ENCODE measurements at regions not wholly inside any gene's neighbourhood (a gene's known extent, or its start where the extent isn't known, plus 50 kb on each side); places are given as distances from the start of the nearest gene placed in this dataset.

- H3K27me3 Mint-ChIP-seq: peaks cover 0 to 4% (median 3%) of the 10 kb centered on the region in 5 donors
- ATAC-seq (no peak), DNase-seq (no peak)
- H3K4me1 Mint-ChIP-seq: no peaks in the 10 kb centered on the region
- no peak overlapping the region for H3K4me3 Mint-ChIP-seq
- POLR2A ChIA-PET: no interaction called here
- H3K36me3 Mint-ChIP-seq: peaks cover 0 to 5% (median 4%) of the 10 kb centered on the region in 3 donors
- peaks cover 0 to 26% (median 9%) of the 10 kb centered on the region in 9 donors for H3K9me3 Mint-ChIP-seq
- H3K27ac Mint-ChIP-seq: no peak overlapping the region
Observed at GRCh38 chr10:78196396-78196795, 162.7 kb downstream of the RPS24 start.

DNA sequence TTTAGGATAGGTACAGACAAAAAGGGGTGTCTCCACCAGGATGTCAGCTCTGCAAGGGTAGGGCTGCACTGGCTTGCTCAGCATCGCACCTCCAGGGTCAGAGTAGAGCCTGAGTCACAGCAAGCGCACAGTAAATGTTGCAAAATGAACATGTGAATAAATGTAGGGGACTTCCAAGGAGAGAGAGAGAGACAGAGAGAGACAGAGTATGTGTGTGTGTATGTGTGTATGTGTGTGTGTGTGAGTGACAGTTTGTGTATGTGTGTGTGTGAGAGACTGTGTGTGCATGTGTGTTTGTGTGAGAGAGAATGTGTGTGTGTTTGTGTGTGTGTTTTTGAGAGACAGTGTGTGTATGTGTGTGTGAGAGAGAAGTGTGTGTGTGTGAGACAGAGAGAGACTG is 163.3 kb downstream of the RPS24 start:
- Mint-ChIP-seq H3K4me1 (no peaks in the 10 kb centered on the region), H3K4me3 (no peak overlapping the region), H3K36me3 (peaks cover 0 to 5% (median 4%) of the 10 kb centered on the region in 3 donors), H3K9me3 (peaks cover 0 to 23% (median 9%) of the 10 kb centered on the region in 9 donors), H3K27ac (no peak overlapping the region), H3K27me3 (peaks cover 0 to 4% (median 3%) of the 10 kb centered on the region in 5 donors)
- ATAC-seq (no peak), DNase-seq (no peak)
- POLR2A ChIA-PET: no interaction called here

DNA sequence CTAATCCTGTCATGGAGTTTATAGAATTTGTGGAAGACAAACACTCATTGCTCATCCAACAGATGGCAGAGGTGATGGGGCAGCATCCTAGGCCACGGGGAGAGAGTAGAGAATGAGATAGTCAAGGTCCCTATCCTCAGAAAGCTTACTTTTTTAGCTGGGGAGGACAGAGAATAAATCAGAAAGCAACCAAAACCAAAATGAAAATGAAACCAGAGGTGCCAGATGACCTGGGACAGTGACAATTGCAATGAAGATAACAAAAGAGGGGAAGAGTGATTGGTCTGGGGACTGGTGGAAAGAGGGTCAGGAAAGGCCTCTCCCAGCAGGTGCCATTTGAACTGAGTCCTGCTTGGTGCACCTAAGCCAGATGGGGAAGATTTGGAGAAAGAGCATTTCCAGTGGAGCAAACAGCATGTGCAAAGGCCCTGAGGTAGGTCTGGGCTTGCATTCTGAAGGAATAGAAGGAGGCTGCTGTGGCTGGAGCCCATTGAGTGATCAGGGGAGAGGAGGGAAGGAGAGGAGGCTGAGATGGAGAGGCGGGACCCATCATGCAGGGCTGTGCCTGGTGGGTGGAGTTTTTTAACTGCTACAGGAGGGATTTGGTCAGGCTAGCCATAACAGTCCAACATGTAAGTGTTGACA is 164.1 kb downstream of the RPS24 start:
- Mint-ChIP-seq H3K27ac (no peak overlapping the region), H3K4me1 (peaks cover 0 to 2% (median 0%) of the 10 kb centered on the region in 4 donors), H3K9me3 (peaks cover 0 to 16% (median 6%) of the 10 kb centered on the region in 9 donors), H3K36me3 (peaks cover 0 to 5% (median 4%) of the 10 kb centered on the region in 3 donors), H3K27me3 (peaks cover 0 to 4% (median 3%) of the 10 kb centered on the region in 5 donors), H3K4me3 (no peak overlapping the region)
- ATAC-seq (no peak), DNase-seq (no peak)
- POLR2A ChIA-PET: no interaction called here

DNA sequence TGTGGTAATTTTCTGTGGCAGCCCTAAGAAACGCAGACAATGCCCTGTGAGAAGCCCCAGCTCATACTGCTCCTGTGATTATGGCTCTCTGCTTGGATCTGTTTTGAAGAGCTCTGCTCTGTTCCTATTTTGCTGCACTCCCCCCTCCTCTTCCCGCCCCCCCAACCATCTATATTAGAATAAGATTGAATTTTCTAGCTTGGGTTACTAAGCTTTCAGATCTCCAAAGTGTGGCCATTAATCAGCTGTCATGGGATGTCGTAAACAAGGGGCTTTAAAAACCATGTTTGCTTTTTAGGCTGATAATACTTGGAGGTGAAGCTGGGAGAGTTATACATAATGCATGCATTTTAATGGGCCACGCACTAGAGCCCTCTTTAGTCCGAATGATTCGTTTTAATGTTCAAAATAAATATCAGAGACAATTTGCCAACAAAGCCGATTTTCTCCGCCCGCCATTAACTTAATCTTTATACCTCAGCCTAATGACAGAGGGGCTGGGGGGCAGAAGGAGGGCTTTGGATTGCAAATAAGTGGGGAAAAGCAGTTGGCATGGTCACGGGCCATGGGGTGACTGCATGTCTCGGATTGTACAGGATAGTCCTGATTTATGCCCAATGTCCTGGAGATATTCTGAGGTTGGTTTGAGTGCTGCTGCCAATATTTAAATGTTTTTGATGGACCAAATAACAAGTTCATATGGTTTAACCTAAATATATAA is 165.5 kb downstream of the RPS24 start:
- POLR2A ChIA-PET: no interaction called here
- ATAC-seq (no peak), DNase-seq (no peak)
- Mint-ChIP-seq H3K27ac (no peak overlapping the region), H3K4me1 (peaks cover 0 to 2% (median 0%) of the 10 kb centered on the region in 4 donors), H3K4me3 (no peak overlapping the region), H3K27me3 (peaks cover 0 to 3% (median 0%) of the 10 kb centered on the region in 5 donors), H3K36me3 (no peaks in the 10 kb centered on the region), H3K9me3 (peaks cover 0 to 3% (median 0%) of the 10 kb centered on the region in 9 donors)

GRCh38 chr10:78199759-78200158 is 166.1 kb downstream of the RPS24 start:
- H3K27ac Mint-ChIP-seq: no peak overlapping the region
- peaks cover 0 to 2% (median under 1%) of the 10 kb centered on the region in 4 donors for H3K4me1 Mint-ChIP-seq
- ATAC-seq: no peak
- DNase-seq: no peak
- H3K27me3 Mint-ChIP-seq: no peaks in the 10 kb centered on the region
- no peaks in the 10 kb centered on the region for H3K36me3 Mint-ChIP-seq
- POLR2A ChIA-PET: no interaction called here
- no peaks in the 10 kb centered on the region for H3K9me3 Mint-ChIP-seq
- no peak overlapping the region for H3K4me3 Mint-ChIP-seq

DNA sequence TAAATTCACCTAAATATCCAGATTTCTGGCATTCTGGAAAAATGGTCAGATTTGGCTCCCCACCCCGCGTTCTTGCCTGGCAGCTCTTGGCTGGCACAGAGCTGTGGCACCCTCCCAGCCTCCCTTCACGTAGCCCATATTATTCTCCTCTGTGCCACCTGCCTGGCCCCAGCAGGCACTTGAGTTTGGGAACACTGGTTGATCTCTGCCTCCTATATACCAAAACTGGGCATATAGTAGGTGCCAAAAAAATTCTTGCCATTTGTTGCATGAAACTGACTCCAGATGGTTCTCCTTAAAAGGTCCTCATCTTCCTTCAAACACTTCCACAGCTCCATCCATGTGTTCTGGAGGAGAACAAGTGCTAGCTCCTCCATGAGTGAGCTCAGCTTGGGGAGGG is 167.0 kb downstream of the RPS24 start:
- DNase-seq: no peak
- Mint-ChIP-seq H3K27me3 (no peaks in the 10 kb centered on the region), H3K36me3 (no peaks in the 10 kb centered on the region), H3K9me3 (no peaks in the 10 kb centered on the region), H3K4me3 (no peak overlapping the region), H3K4me1 (peaks cover 3 to 9% (median 6%) of the 10 kb centered on the region in 4 donors), H3K27ac (no peak overlapping the region)
- POLR2A ChIA-PET: no interaction called here
- ATAC-seq: no peak

DNA sequence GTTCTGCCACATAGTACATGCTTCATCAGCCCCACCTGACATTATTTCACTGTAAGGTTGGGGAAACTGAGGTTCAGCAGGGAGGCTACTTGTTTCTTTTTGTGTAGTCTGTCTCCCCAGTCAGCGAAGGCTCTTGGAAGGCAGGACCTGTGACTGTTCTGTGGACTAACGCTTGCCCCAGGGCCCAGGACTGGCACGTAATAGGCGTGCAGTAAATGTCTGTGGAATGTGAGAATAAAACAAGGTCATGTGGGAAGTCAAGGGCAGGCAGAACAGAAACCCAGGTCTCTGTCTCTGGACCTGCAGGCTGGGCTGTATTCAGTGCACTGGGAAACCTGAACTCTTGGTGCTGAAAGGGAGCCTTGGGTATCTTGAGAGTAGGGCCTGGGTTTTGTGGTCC is 168.7 kb downstream of the RPS24 start:
- Mint-ChIP-seq H3K36me3 (no peaks in the 10 kb centered on the region), H3K4me1 (peaks cover 6 to 15% (median 10%) of the 10 kb centered on the region in 4 donors), H3K27ac (peak overlapping the region in 1 of 10 donors; percentile 65), H3K27me3 (no peaks in the 10 kb centered on the region), H3K4me3 (no peak overlapping the region), H3K9me3 (no peaks in the 10 kb centered on the region)
- no peak for DNase-seq
- POLR2A ChIA-PET: no interaction called here
- ATAC-seq: no peak

DNA sequence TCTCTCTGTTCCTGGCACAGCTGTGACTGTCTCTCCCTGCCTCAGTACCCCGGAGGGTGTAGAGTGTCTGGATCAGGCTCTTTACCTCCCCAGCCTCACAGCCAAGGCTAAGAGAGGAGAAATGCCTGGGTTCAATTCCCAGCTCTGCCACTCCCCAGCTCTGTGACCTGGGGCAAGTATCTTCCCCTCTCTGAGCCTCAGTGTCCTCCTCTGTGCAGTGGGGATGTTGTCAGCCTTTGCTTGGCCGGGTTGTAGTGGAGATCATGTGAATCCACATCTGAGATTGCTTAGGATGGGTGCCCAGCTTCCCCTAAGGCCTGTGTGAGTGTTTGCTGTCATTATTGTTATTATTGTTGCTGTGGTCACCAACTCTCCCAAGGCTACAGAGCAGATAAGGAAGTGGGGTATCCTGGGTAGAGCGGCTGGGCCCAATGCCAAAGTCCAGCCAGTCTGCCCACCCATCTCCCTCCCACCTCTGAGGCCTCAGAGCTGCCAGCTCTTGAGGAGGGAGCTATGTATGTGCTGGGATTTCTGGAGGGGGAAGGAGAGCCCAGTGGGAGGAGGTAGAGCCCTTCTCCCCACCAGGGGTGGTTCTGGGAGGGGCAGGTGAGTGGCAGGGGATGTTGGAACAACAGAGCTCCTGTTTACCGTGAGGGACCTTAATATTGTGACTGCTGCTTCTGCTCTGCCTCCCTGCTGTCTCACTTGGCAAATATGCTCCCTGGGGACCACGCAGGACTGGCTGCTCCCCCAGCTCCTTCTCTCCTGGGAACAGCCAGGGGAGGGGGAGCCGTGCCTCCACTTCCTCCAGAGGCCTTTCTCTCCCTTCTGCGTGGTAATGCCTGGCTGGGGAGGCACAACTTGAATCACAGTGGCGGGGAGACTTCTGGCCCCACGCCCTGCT is 170.5 kb downstream of the RPS24 start:
- no peak overlapping the region for H3K4me3 Mint-ChIP-seq
- no peaks in the 10 kb centered on the region for H3K36me3 Mint-ChIP-seq
- H3K27ac Mint-ChIP-seq: peak overlapping the region in 3 of 10 donors; percentile 16 to 74 (median 49)
- DNase-seq (no peak), ATAC-seq (no peak)
- POLR2A ChIA-PET: no interaction called here
- H3K27me3 Mint-ChIP-seq: no peaks in the 10 kb centered on the region
- peaks cover 7 to 15% (median 12%) of the 10 kb centered on the region in 4 donors for H3K4me1 Mint-ChIP-seq
- H3K9me3 Mint-ChIP-seq: no peaks in the 10 kb centered on the region

GRCh38 chr10:78205457-78206016 is 171.9 kb downstream of the RPS24 start:
- Mint-ChIP-seq H3K36me3 (no peaks in the 10 kb centered on the region), H3K4me3 (peak overlapping the region in 4 of 10 donors; percentile 5 to 37 (median 12)), H3K27me3 (no peaks in the 10 kb centered on the region), H3K4me1 (peaks cover 7 to 15% (median 12%) of the 10 kb centered on the region in 4 donors), H3K9me3 (no peaks in the 10 kb centered on the region), H3K27ac (peak overlapping the region in 9 of 10 donors; percentile 30 to 82 (median 55))
- ATAC-seq (peak; percentile 44 to 67), DNase-seq (peak in 2 of 10 donors; percentile 8 to 17)
- POLR2A ChIA-PET: no interaction called here

- no peak overlapping the region for H3K27ac Mint-ChIP-seq
- no peak for ATAC-seq
- H3K4me1 Mint-ChIP-seq: peaks cover 7 to 15% (median 15%) of the 10 kb centered on the region in 4 donors
- no peaks in the 10 kb centered on the region for H3K9me3 Mint-ChIP-seq
- H3K4me3 Mint-ChIP-seq: no peak overlapping the region
- no peaks in the 10 kb centered on the region for H3K36me3 Mint-ChIP-seq
- H3K27me3 Mint-ChIP-seq: no peaks in the 10 kb centered on the region
- no peak for DNase-seq
- POLR2A ChIA-PET: no interaction called here
Observed at GRCh38 chr10:78207216-78207615, 173.6 kb downstream of the RPS24 start.

DNA sequence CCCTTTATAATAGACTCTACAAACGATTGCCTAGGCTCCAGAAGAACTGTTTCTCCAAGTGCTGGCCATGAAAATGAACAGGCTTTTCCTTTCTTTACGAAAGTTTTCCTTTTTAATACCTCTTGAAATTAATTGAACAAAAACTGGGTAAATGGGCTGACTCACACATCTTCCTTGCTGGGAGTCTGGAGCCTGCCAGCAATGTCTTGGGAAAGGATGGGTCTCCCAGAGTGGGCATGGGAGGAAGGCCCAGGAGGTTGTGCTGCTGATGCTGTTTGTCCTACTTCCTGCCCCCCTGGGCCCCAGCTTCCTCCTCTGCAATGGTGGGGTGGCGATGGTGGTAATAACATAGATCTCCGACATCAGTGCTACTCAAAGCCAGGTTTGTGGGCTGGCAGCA is 174.1 kb downstream of the RPS24 start:
- Mint-ChIP-seq H3K4me1 (peaks cover 7 to 15% (median 14%) of the 10 kb centered on the region in 4 donors), H3K27me3 (no peaks in the 10 kb centered on the region), H3K4me3 (no peak overlapping the region), H3K27ac (peak overlapping the region in 1 of 10 donors; percentile 30), H3K9me3 (no peaks in the 10 kb centered on the region), H3K36me3 (no peaks in the 10 kb centered on the region)
- ATAC-seq (no peak), DNase-seq (no peak)
- POLR2A ChIA-PET: no interaction called here

GRCh38 chr10:78209970-78210369 is 176.3 kb downstream of the RPS24 start:
- Mint-ChIP-seq H3K9me3 (no peaks in the 10 kb centered on the region), H3K4me1 (peaks cover 7 to 14% (median 12%) of the 10 kb centered on the region in 4 donors), H3K27me3 (peaks cover 0 to 11% (median 0%) of the 10 kb centered on the region in 5 donors), H3K36me3 (no peaks in the 10 kb centered on the region), H3K27ac (no peak overlapping the region), H3K4me3 (no peak overlapping the region)
- POLR2A ChIA-PET: no interaction called here
- DNase-seq (no peak), ATAC-seq (no peak)
